Lower leg skin (tissue), 4 donors: ENCODE measurements at regions not wholly inside any gene's neighbourhood (a gene's known extent, or its start where the extent isn't known, plus 50 kb on each side); places are given as distances from the start of the nearest gene placed in this dataset.

Experiments used
- DNase-seq, 2 donors: peaks; one replicate each; pipeline ENCODE4 v3.0.0-alpha.2; 2019; ENCODE audit warnings: low spot score in 2 of 2
- H3K4me3 ChIP-seq: fragments of 200-600 bp; sonication (generic); 2 replicates; pipeline ENCODE4 v1.5.1; 2017; ENCODE audit warnings: mild to moderate bottlenecking, low read depth; ENCODE audit not compliant: poor library complexity, severe bottlenecking
- CTCF ChIP-seq, 3 donors: fragments of 450-650 bp; IDR thresholded peaks; one replicate each; pipeline ENCODE4 v1.5.1; 2016; ENCODE audit warnings: antibody characterized with exemption in 3 of 3, mild to moderate bottlenecking in 3 of 3, moderate library complexity in 2 of 3
- POLR2A ChIP-seq, 2 donors: fragments of 450-650 bp; IDR thresholded peaks; one replicate each; pipeline ENCODE4 v1.6.1; 2016 to 2017; ENCODE audit warnings: antibody characterized with exemption in 2 of 2, mild to moderate bottlenecking in 1 of 2, moderate library complexity in 1 of 2
- WGBS, 2 donors: methylation state at CpG; one replicate each; pipeline ENCODE4 v1.1.5; 2018; 5-methylcytosine and 5-hydroxymethylcytosine counted together
- intact Hi-C: fragments of 100-400 bp; cut with DNase I; formaldehyde crosslinking; loops from one replicate; pipeline ENCODE4 v1.15.0; 2023; ENCODE audit warnings: low total_unique reads

- TF ChIP-seq POLR2A (IDR thresholded peaks at IDR 0.05): no peak
- TF ChIP-seq CTCF (IDR thresholded peaks at IDR 0.05): no peak
- no peak for DNase-seq
- intact Hi-C loops: no loop called here
- H3K4me3 ChIP-seq: no peak overlapping the region
- 31 to 39% methylated on average over 4 of the region's 4 CpGs for WGBS, 2 donors
These were observed 524.4 kb downstream of the PTPRC start for GRCh38 chr1:199163267-199163666.

GRCh38 chr1:199163670-199164069 is 524.8 kb downstream of the PTPRC start:
- 31 to 59% methylated on average over 1 of the region's 1 CpG for WGBS, 2 donors
- intact Hi-C loops: no loop called here
- no peak for DNase-seq
- no peak for TF ChIP-seq POLR2A (IDR thresholded peaks at IDR 0.05)
- TF ChIP-seq CTCF (IDR thresholded peaks at IDR 0.05): no peak
- no peak overlapping the region for H3K4me3 ChIP-seq

GRCh38 chr1:199167460-199167859 is 528.6 kb downstream of the PTPRC start:
- intact Hi-C loops: no loop called here
- H3K4me3 ChIP-seq: no peak overlapping the region
- DNase-seq: no peak
- 84 to 87% methylated on average over 3 of the region's 3 CpGs for WGBS, 2 donors
- TF ChIP-seq CTCF (IDR thresholded peaks at IDR 0.05): no peak
- no peak for TF ChIP-seq POLR2A (IDR thresholded peaks at IDR 0.05)

GRCh38 chr1:199168888-199169585 is 530.2 kb downstream of the PTPRC start:
- 80 to 83% methylated on average over 2 of the region's 2 CpGs for WGBS, 2 donors
- TF ChIP-seq POLR2A (IDR thresholded peaks at IDR 0.05): no peak
- no peak for TF ChIP-seq CTCF (IDR thresholded peaks at IDR 0.05)
- no peak for DNase-seq
- H3K4me3 ChIP-seq: no peak overlapping the region
- intact Hi-C loops: no loop called here

GRCh38 chr1:199170711-199171110 is 531.9 kb downstream of the PTPRC start:
- TF ChIP-seq CTCF (IDR thresholded peaks at IDR 0.05) (no peak), POLR2A (IDR thresholded peaks at IDR 0.05) (no peak)
- intact Hi-C loops: no loop called here
- DNase-seq: no peak
- 94 to 95% methylated on average over 3 of the region's 3 CpGs for WGBS, 2 donors
- H3K4me3 ChIP-seq: no peak overlapping the region
